GM11168 (cell line): ENCODE measurements at regions not wholly inside any gene's neighbourhood (a gene's known extent, or its start where the extent isn't known, plus 50 kb on each side); places are given as distances from the start of the nearest gene placed in this dataset.
"Not testable (repeated sequence)": the region's sequence is repeated elsewhere in the genome, so short reads cannot be mapped to it uniquely, and the experiment has no call there.

Experiments used
- in situ Hi-C: fragments of 300-500 bp; cut with MboI; formaldehyde crosslinking; loops from one replicate; pipeline ENCODE4 v1.12.0; 2022; ENCODE audit warnings: low sequenced_read_pairs; ENCODE audit not compliant: unreplicated experiment

DNA sequence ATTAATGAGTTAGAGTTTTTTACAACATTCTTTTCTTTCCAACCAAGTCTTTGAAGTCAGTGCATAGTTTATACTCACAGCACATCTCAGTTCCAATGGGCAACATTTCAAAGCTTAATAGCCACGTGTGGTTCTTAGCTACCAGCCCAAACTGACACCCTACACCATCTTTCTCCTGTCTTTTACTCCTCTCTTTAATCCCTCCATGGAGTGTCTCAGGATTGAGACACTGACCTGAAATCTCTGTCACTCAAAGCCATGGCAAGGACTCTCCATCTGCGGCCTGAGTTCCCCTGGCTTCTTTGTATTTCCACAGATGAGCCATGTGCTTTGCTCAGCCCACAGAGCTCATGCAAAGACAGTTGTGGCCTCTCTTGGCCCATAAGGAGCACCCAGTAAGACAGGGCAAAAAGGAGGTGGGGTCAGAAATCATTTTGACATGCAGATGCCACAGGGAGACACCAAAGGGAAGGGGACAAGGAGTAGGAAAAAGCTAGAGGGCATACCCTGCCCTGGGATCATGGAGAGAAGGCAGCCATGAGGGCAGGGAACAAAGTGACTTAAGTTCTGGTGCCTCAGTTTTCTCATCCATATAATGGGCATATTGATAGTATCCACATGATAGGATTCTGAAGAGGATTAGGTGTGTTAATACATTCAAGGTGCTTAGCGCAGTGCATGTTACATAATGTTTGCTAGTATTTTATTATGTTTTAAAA, 493.6 kb upstream of the PROK2 start:
- in situ Hi-C loops, result no loop called here

GRCh38 chr3:72277710-72278109, 492.8 kb upstream of the PROK2 start:
- in situ Hi-C loops, result no loop called here

DNA sequence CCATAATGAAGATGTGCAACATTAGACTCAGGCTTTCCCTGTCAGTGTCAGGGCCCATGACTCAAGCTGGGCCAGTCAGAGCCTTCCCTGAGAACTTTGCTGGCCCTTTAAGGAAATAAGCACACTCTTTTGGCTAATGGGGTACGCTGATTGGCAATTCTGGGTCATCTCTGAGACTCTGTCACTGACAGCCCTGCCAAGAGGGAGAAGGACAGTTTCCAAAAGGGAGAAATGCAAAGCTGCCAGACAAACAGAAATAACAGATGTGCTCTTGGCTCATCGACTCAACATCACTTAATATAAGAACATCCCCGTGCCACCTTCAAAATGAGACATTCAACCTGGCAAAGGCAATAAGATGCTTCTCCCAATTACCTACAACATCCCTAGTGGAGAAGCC, 491.9 kb upstream of the PROK2 start:
- in situ Hi-C loops, result no loop called here

DNA sequence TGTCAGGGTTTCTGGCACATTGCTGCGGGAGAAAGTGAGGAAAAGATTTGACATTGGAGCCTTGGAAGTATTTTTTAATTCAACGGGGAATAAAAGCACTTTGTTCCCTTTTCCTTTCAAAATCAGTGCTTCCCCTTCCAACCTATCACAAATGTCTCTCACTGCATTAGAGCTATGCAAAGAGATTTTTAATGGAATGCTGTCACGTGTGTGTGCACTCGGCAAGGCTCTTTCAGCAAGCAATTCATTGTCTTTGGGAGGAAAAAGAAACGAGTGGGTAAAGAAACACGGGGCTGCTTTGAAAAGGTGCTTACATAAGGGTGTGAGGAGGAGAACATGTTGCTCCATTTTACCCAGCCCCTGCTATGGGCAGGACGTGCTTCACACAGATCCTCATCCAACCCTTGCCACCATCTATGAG, 490.4 kb upstream of the PROK2 start:
- in situ Hi-C loops, result no loop called here

DNA sequence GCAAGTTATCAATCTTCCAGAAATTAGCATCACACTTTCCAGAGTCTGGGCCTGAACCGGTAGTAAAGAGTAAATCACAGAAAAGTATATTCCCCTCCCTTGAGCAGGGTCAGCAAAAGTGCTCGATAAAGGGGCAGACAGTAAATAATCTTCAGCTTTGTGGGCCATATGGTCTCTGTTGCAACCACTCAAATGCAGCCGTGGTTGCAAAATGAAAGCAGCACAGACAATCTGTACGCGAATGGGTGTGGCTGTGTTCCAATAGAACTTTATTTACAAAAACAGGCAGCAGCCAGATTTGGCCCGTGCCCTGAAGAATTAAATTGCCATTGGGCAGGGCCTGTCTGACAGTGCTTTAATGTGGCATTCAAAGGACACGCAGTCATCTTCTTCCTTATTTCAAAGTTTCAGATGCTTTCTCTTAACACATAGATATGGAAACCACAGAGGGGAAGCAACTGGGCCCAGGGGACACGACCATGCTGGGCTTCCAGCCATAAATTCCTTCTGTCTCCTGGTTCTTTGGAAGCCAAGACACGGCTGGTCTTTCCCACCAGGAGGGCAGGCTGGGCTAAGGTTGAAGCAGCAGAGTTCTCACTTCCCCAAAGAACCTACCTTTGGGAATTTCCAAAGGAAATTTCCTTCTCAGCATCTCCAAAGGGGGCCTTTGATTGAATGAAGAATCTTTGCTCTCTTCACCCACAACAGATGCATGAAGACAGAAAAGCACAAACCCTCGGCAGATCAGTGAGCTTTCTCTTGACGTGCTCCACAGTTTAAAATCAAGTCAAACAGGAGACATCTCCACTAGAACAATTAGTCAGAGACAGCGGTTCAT, 489.8 kb upstream of the PROK2 start:
- in situ Hi-C loops, result no loop called here

GRCh38 chr3:72273615-72274014, 488.7 kb upstream of the PROK2 start:
- in situ Hi-C loops, result no loop called here

- in situ Hi-C loops, result no loop called here
These were observed 487.4 kb upstream of the PROK2 start for GRCh38 chr3:72272356-72272755.

GRCh38 chr3:72271923-72272322, 487.0 kb upstream of the PROK2 start:
- in situ Hi-C loops, result no loop called here

DNA sequence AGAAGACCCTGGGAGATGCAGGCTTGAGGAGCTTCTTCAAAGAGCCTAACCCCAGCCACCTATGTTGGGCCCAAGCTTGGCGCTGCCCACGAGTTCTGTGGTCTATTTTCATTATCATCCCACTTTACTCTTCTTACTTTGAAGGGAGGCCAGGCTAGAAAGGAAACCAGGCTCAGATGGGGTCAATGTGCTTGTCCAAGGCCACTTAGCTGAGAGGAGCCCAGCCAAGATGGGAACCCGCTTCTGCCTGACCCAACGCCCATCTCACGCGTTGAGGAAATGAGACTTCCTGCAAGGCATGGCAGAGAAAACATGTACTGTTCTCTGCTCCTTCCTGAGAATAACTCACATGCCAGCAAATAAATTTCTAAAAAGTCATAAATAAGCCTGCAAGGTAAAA, 486.3 kb upstream of the PROK2 start:
- in situ Hi-C loops, result no loop called here

GRCh38 chr3:72270730-72271129, 485.8 kb upstream of the PROK2 start:
- in situ Hi-C loops, result no loop called here

GRCh38 chr3:72270072-72270681, 485.2 kb upstream of the PROK2 start:
- in situ Hi-C loops, result no loop called here

- in situ Hi-C loops, result no loop called here
These were observed 484.5 kb upstream of the PROK2 start for GRCh38 chr3:72269475-72269874.

DNA sequence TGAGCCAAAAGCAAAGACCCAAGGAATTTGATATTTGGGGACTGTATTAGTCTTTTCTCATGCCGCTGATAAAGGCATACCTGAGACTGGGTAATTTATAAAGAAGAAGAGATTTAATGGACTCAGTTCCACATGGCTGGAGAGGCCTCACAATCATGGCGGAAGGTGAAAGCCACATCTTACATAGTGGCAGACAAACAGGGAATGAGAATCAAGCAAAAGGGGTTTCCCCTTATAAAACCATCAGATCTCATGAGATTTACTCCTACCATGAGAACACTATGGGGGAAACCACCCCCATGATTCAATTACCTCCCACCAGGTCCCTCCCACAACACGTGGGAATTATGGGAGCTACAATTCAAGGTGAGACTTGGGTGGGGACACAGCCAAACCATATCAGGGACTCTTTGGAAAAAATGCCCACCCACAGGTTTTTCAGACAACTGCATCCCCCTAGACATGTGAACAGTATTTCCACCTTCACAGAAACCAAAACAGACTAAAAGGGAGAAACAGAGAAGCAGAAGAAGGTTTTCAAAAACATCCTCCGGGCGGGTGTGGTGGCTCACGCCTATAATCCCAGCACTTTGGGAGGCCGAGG, 482.1 kb upstream of the PROK2 start:
- in situ Hi-C loops, result not testable (repeated sequence)

- in situ Hi-C loops, result no loop called here
These were observed 481.0 kb upstream of the PROK2 start for GRCh38 chr3:72266016-72266370.

- in situ Hi-C loops, result no loop called here
These were observed 480.5 kb upstream of the PROK2 start for GRCh38 chr3:72265256-72266015.

- in situ Hi-C loops, result loop anchor here (5.0 kb wide), 1 partner anchor 166 kb away; no protein-coding TSS in a partner anchor
These were observed 478.5 kb upstream of the PROK2 start for GRCh38 chr3:72263223-72263990.

GRCh38 chr3:72262736-72263135, 477.8 kb upstream of the PROK2 start:
- in situ Hi-C loops, result loop anchor here (5.0 kb wide), 1 partner anchor 165 kb away; no protein-coding TSS in a partner anchor

GRCh38 chr3:72261566-72262564, 476.9 kb upstream of the PROK2 start:
- in situ Hi-C loops, result loop anchor here (5.0 kb wide), 1 partner anchor 165 kb away; no protein-coding TSS in a partner anchor
